Fibroblast of the aortic adventitia (primary cell): ENCODE measurements at regions not wholly inside any gene's neighbourhood (a gene's known extent, or its start where the extent isn't known, plus 50 kb on each side); places are given as distances from the start of the nearest gene placed in this dataset.

Experiments used
- DNase-seq: peaks from one replicate; pipeline ENCODE4 v3.0.0-alpha.2; 2010; ENCODE audit warnings: low read depth
- H3K4me3 ChIP-seq: 2 replicates; pipeline ENCODE4 v1.5.1; 2011; ENCODE audit warnings: low read depth, mild to moderate bottlenecking, control low read depth, low read length, moderate library complexity
- TF ChIP-seq, protein P1 (sequence below): IDR thresholded peaks from 2 replicates; pipeline ENCODE4 v1.5.1; 2011; ENCODE audit warnings: mild to moderate bottlenecking, low read length, control low read depth, inconsistent platforms; ENCODE audit not compliant: insufficient read depth

DNA sequence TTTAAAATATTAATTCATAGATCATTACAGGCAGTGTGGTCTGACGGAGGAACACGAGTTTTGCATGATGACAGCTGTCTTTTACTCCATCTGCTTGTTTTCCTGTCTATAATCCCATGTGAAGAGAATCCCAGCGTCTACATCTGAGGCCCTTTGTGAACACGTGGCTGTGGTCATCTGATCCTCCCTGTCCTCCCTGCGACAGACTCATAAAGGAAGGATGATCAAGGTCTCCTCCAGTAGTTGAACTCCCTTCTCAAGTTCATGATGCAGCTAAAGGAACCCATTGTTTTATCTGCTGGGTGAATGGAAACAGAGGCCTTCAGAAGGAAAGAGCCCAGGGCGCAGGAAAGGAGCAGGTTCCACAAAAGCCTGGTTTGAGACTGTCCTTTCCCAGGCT lies 435.8 kb upstream of the JARID2 start:
- DNase-seq: no peak
- no peak overlapping the region for H3K4me3 ChIP-seq
- TF ChIP-seq, protein P1, sequence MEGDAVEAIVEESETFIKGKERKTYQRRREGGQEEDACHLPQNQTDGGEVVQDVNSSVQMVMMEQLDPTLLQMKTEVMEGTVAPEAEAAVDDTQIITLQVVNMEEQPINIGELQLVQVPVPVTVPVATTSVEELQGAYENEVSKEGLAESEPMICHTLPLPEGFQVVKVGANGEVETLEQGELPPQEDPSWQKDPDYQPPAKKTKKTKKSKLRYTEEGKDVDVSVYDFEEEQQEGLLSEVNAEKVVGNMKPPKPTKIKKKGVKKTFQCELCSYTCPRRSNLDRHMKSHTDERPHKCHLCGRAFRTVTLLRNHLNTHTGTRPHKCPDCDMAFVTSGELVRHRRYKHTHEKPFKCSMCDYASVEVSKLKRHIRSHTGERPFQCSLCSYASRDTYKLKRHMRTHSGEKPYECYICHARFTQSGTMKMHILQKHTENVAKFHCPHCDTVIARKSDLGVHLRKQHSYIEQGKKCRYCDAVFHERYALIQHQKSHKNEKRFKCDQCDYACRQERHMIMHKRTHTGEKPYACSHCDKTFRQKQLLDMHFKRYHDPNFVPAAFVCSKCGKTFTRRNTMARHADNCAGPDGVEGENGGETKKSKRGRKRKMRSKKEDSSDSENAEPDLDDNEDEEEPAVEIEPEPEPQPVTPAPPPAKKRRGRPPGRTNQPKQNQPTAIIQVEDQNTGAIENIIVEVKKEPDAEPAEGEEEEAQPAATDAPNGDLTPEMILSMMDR: no peak

DNA sequence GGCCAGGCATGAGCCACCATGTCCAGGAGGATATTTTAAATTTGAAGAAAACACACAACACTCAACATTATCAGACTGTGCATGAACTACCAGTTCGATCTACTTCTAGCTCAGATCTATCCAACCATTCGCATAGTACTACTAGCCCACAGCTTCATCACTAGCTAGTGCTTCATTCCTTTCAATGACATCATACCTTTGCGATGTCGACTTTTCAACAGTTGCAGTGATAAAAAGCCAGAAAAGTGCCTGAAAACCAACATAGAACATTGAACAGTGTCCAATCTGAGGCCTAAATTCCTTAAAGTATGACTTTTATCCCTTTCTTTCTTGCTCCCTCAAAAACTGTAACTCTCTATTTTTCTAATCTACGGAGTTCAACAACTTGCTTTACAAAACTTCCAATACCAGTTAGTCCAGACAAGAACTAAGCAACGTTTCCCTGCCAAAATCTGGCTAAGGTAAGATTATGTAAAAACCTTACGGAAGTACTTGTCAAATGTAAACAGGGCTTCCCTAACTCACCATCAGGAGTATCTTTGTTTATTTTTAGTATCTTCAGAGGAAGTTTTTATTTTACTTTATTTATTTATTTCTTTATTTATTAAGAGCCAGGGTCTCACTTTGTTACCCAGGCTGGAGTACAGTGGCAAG lies 434.0 kb upstream of the JARID2 start:
- H3K4me3 ChIP-seq: no peak overlapping the region
- TF ChIP-seq, protein P1: no peak
- DNase-seq: peak; percentile 92

DNA sequence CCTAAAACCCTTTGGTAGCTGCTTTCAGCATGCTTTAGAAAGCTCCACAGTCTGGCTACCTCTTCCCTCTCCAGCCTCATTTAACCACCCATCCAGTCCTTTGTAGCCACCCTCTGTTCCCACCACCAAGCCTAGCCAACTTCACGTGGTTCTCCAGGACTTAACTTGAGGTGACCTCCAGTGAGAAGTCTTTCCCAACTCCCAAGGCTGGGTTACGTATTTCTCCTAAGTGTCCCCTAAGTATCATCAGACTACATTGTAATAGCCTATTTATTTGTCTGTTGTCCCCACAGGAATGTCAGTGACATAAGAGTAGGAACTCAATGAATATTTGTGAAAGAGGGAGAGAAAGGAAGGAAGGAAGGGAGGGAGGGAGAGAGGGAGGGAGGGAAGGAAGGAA lies 431.9 kb upstream of the JARID2 start:
- H3K4me3 ChIP-seq: no peak overlapping the region
- TF ChIP-seq, protein P1: no peak
- DNase-seq: no peak

DNA sequence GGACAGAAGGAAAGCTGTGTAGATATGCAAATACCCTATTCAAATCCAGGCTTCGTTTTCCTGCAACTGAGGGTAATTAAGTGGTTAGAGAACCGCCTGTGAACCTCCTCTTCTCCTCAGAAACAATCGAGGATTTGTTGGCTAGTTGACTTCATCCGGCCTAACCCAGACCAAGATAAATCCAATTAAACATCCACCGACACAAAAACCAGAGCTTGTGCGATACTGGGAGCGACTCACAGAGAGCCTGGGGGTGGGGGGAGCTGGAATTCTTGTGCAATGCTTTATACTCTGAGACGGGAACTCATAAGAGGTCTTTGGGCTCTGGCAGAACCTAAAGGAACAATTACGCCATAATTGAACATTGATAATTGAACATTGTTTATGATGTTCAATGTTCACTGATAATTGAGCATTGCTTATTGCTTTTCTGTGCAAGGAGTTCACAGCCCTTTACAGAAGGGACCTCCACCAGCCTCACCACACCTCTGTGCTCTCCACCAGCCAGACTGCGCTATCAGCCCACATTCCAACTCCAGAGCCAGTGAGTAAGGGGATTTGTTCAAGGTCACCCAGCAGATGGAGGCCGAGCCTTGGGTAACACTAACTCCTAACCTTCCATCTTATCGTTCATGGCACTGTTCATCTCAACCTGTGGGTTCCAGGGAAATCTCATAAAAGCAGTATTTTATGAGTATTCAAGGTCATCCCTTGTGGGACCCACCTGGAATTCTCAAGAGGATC lies 429.6 kb upstream of the JARID2 start:
- TF ChIP-seq, protein P1: no peak
- no peak for DNase-seq
- H3K4me3 ChIP-seq: no peak overlapping the region

DNA sequence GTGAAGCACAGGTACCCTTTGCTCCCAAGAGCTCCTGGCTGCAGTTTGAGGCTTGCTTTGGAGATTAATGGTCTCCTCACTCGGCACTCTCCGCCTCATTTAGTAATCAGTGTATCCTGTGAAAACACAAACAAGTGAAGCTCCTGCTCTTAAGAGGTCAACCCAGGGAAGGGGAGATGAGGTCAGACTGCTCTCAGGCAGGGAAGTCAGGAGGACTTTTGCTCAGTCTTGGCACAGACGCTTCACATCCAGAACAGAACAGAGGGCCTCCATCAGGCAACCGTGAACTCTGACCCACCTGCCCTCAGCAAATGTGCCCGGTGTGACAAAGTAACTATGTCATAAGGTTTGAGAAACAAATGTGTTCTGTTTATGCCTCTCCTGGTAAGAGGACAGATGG lies 428.8 kb upstream of the JARID2 start:
- no peak overlapping the region for H3K4me3 ChIP-seq
- no peak for DNase-seq
- TF ChIP-seq, protein P1: no peak

DNA sequence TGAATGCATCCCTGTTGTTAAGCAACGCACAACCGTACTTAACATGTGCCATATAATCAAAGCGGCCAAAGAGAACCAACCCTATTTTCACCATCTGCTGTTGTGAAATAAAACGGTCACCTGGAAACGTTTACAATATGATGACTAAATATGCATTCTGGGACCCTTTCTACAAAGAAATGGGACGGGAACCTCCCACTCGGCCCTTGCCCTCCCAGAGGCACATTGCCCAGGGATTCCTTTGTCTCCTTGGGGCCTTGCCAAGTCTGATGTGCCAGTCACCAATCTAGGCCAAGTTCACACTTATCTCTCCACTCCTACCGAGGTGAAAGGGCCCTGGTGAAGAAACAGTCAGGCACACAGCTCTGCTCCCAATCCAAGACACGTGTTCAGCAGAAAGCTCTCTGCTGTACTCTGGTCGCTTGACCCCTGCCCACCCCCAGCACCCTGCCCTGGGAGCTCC lies 427.4 kb upstream of the JARID2 start:
- DNase-seq: no peak
- TF ChIP-seq, protein P1: no peak
- no peak overlapping the region for H3K4me3 ChIP-seq
